ENCODE measurements at regions not wholly inside any gene's neighbourhood (a gene's known extent, or its start where the extent isn't known, plus 50 kb on each side); places are given as distances from the start of the nearest gene placed in this dataset.

DNA sequence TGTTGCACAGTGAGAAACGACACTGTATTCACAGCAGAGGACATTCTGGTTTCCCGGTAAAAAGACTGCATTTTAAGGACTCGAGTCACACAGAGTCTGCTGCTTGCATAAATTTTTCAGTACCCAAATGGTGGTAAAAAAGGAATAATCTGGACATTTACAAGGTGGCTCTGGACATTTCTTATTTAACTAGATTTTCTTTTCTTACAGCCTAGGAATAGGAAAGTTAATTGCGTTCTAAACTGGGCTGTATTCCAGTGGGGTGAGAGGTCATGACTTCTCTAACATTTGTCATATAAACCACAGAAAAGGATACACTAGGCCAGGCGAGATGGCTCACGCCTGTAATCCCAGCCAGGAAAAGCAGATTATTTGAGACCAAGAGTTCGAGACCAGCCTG lies 237.5 kb upstream of the KLF6 start:
- no peak for TF ChIP-seq CTCF (IDR thresholded peaks at IDR 0.05; ENCODE audit: low read depth, low read length)
- H3K4me3 ChIP-seq (ENCODE audit: low read depth, low read length), result no peak overlapping the region

DNA sequence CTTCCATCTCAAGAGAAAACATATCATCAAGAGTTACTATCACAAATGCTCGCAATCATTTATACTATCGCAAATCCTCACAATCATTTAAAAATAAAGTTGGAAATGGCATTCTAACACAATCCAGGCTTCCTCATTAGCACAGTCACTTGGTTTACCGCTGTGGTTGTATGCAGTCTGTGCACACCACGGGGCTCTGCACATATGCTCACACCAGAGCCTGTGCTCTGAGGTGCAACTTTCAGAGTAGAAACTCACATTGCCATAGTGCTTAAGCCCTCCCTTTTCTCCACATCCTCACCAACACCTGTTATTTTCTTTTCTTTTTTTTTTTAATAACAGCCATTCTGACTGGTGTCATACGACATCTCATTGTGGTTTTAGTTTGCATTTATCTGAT lies 235.6 kb upstream of the KLF6 start:
- H3K4me3 ChIP-seq (ENCODE audit: low read depth, low read length), result no peak overlapping the region
- no peak for TF ChIP-seq CTCF (IDR thresholded peaks at IDR 0.05; ENCODE audit: low read depth, low read length)

DNA sequence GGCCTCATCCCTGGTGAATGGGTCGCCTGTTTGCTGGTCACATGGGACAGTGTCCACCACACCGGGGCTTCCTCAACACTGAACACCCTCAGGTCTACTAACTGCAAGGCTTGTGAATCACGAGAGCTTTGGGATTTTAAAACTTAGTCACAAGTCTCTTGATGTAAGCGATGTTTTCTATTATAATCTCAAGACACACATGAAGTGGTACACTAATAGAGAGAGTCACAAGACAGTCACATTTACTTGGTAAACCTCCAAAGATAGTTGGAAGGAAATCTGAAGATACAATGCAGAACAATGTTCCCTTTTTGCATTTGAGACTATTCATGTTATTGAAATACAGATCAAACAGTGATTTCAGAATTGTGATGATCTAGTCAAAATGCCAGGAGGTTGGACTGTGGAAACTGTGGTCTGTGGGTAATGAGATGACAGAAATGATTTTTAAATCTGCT lies 233.1 kb upstream of the KLF6 start:
- H3K4me3 ChIP-seq (ENCODE audit: low read depth, low read length), result no peak overlapping the region
- no peak for TF ChIP-seq CTCF (IDR thresholded peaks at IDR 0.05; ENCODE audit: low read depth, low read length)

DNA sequence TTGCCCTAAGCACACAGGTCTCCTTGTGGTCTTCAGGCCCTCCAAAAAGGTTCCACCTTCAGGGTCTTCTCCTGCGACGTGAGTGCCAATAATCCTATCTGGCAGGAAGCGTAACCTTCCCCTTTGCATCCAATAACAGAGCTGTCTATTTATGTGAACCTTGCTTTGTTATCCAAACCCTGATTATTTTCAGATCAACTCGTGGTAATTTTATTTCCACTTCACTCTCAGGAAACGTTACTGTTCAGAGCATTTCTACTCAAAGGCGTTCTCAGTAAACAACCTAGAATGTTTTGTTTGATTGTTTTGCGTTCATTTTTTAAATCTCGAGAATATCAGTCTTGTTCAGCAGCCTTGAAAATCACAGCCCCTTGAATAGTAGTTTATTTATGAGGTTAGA lies 232.3 kb upstream of the KLF6 start:
- no peak overlapping the region for H3K4me3 ChIP-seq (ENCODE audit: low read depth, low read length)
- TF ChIP-seq CTCF (IDR thresholded peaks at IDR 0.05; ENCODE audit: low read depth, low read length), result no peak

- no peak for TF ChIP-seq CTCF (IDR thresholded peaks at IDR 0.05; ENCODE audit: low read depth, low read length)
- H3K4me3 ChIP-seq (ENCODE audit: low read depth, low read length), result no peak overlapping the region
Observed at GRCh38 chr10:4016214-4016740, 231.3 kb upstream of the KLF6 start.

DNA sequence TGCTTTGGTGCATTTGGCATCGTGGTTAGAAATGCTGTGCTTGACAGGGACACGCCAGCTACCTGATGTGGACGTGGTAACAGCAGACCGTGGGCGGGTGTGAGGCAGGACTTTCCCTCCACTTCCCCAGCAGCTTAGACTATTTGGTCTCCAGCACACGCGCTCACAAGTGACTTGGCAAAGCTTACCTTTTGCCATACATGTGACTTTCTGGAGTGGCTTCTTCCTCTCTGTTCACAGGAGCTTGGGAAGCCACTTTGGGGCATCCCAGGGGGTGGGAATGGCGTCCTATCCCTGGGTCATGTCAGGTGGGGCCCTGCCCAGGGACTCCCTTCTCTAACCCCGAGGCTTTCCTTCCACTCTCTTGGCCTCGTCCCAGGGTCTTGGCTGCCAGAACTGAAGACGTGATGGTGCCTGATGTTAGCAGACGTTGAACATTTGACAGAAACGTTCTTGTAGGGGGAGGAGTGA lies 228.7 kb upstream of the KLF6 start:
- TF ChIP-seq CTCF (IDR thresholded peaks at IDR 0.05; ENCODE audit: low read depth, low read length), result no peak
- no peak overlapping the region for H3K4me3 ChIP-seq (ENCODE audit: low read depth, low read length)

GRCh38 chr10:4012848-4013247 lies 227.8 kb upstream of the KLF6 start:
- H3K4me3 ChIP-seq (ENCODE audit: low read depth, low read length), result no peak overlapping the region
- no peak for TF ChIP-seq CTCF (IDR thresholded peaks at IDR 0.05; ENCODE audit: low read depth, low read length)
